Chondrocyte (in vitro differentiated cells): ENCODE measurements at regions not wholly inside any gene's neighbourhood (a gene's known extent, or its start where the extent isn't known, plus 50 kb on each side); places are given as distances from the start of the nearest gene placed in this dataset.

Source experiments
- DNase-seq: peaks from one replicate; pipeline ENCODE4 v3.0.0; 2021; ENCODE audit warnings: mixed read lengths, low spot score
- H3K27ac Mint-ChIP-seq: one replicate; pipeline ENCODE4 v1.8.0; 2021; ENCODE audit warnings: mild to moderate bottlenecking, moderate library complexity, mixed read lengths; ENCODE audit not compliant: unreplicated experiment
- H3K27me3 Mint-ChIP-seq: 2 replicates; pipeline ENCODE4 v1.8.0; 2021; ENCODE audit warnings: low read depth, mixed read lengths
- H3K36me3 Mint-ChIP-seq: 2 replicates; pipeline ENCODE4 v1.8.0; 2021; ENCODE audit warnings: low read depth, mixed read lengths
- H3K4me1 Mint-ChIP-seq: 2 replicates; pipeline ENCODE4 v1.8.0; 2021; ENCODE audit warnings: low read depth, mild to moderate bottlenecking, mixed read lengths
- H3K4me3 Mint-ChIP-seq: one replicate; pipeline ENCODE4 v1.8.0; 2021; ENCODE audit warnings: mild to moderate bottlenecking, moderate library complexity, mixed read lengths; ENCODE audit not compliant: unreplicated experiment
- H3K9me3 Mint-ChIP-seq: 2 replicates; pipeline ENCODE4 v1.8.0; 2021; ENCODE audit warnings: low read depth, mixed read lengths
- CTCF ChIP-seq: fragments of 200-600 bp; sonication (generic); IDR thresholded peaks from 2 replicates; pipeline ENCODE4 v1.5.0; 2021; ENCODE audit warnings: antibody characterized with exemption, mild to moderate bottlenecking, moderate library complexity

GRCh38 chr1:82788038-82788437 is 987.3 kb downstream of the ADGRL2 start:
- Mint-ChIP-seq H3K27ac (no peak overlapping the region), H3K4me3 (no peak overlapping the region), H3K27me3 (no peaks in the 10 kb centered on the region), H3K4me1 (peaks cover 13% of the 10 kb centered on the region), H3K9me3 (no peaks in the 10 kb centered on the region), H3K36me3 (no peaks in the 10 kb centered on the region)
- DNase-seq = no peak
- TF ChIP-seq CTCF = no peak

GRCh38 chr1:82786883-82787282 is 986.1 kb downstream of the ADGRL2 start:
- no peak for TF ChIP-seq CTCF
- Mint-ChIP-seq H3K4me1 (peaks cover 13% of the 10 kb centered on the region), H3K36me3 (no peaks in the 10 kb centered on the region), H3K27me3 (no peaks in the 10 kb centered on the region), H3K9me3 (no peaks in the 10 kb centered on the region), H3K27ac (no peak overlapping the region), H3K4me3 (no peak overlapping the region)
- DNase-seq = no peak

- no peak overlapping the region for H3K4me3 Mint-ChIP-seq
- no peaks in the 10 kb centered on the region for H3K36me3 Mint-ChIP-seq
- H3K4me1 Mint-ChIP-seq = peaks cover 13% of the 10 kb centered on the region
- H3K27me3 Mint-ChIP-seq = no peaks in the 10 kb centered on the region
- no peak overlapping the region for H3K27ac Mint-ChIP-seq
- DNase-seq = no peak
- H3K9me3 Mint-ChIP-seq = no peaks in the 10 kb centered on the region
- no peak for TF ChIP-seq CTCF
Observed at GRCh38 chr1:82785268-82785790, 984.6 kb downstream of the ADGRL2 start.

GRCh38 chr1:82783044-82783443 is 982.3 kb downstream of the ADGRL2 start:
- Mint-ChIP-seq H3K36me3 (no peaks in the 10 kb centered on the region), H3K4me1 (peaks cover 13% of the 10 kb centered on the region), H3K4me3 (no peak overlapping the region), H3K9me3 (no peaks in the 10 kb centered on the region), H3K27ac (no peak overlapping the region), H3K27me3 (no peaks in the 10 kb centered on the region)
- DNase-seq = no peak
- no peak for TF ChIP-seq CTCF

GRCh38 chr1:82782599-82782998 is 981.9 kb downstream of the ADGRL2 start:
- TF ChIP-seq CTCF = no peak
- no peaks in the 10 kb centered on the region for H3K36me3 Mint-ChIP-seq
- H3K9me3 Mint-ChIP-seq = no peaks in the 10 kb centered on the region
- no peak overlapping the region for H3K27ac Mint-ChIP-seq
- no peak overlapping the region for H3K4me3 Mint-ChIP-seq
- no peak for DNase-seq
- H3K4me1 Mint-ChIP-seq = peaks cover 13% of the 10 kb centered on the region
- no peaks in the 10 kb centered on the region for H3K27me3 Mint-ChIP-seq
